RPMI7951 (cell line): ENCODE measurements at regions not wholly inside any gene's neighbourhood (a gene's known extent, or its start where the extent isn't known, plus 50 kb on each side); places are given as distances from the start of the nearest gene placed in this dataset.

ENCODE experiments used
- DNase-seq: peaks from one replicate; pipeline ENCODE4 v3.0.0-alpha.2; 2012; ENCODE audit warnings: low read depth

DNA sequence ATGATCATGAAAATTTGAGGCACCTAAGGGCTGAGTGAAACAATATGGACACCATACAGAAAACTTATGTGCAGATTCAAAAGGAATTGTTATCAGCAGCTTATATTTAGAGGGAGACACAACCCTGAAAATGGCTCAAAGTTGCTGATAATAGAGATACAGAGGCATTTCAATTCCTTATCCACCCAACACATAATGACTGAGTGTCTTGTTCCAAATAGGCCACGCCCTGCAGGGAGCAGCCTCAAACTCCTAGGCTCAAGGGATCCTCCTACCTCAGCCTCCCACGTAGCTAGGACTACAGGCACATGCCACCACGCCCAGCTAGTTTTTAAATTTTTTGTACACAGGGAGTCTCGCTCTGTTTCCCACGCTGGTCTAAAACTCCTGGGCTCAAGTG is 79.0 kb downstream of the LBH start:
- no peak for DNase-seq

DNA sequence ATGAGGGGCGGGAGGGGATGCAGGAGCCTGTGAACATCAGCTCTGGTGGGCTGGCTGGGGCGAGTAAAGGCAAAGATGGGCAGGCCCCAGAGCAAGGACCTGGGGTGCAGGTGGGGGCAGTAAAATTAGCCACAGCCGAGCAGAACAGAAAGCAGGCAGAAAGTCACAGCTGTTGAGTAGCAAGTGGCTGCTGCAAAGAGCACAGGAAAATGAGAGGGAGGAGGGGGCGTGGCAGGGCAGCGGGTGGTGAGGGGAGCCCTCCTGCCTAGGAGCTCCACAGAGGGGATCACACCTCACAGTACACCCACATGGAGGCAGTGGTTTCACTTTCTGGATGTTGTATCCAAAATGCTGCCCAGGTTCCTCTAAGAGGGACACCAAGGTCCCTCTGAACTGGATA is 79.6 kb downstream of the LBH start:
- DNase-seq: no peak

DNA sequence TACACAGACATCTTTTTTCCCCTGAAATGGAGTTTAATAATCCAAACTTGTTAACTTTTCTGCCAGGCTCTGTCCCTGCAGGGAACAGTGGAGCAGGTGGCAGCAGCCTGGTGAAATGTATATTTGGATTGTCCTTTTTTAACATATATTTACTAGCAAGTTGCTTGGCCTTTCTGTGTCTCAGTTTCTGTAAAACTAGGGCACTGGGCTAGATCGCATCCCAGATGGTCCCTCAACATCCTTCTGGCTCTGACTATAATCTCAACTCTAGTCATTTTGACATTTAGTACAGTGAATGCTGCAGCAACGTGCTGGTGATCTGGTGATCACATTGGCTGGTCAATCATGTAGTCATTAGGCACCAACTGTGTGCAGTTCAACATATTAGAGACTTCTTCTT is 80.4 kb downstream of the LBH start:
- DNase-seq: no peak

DNA sequence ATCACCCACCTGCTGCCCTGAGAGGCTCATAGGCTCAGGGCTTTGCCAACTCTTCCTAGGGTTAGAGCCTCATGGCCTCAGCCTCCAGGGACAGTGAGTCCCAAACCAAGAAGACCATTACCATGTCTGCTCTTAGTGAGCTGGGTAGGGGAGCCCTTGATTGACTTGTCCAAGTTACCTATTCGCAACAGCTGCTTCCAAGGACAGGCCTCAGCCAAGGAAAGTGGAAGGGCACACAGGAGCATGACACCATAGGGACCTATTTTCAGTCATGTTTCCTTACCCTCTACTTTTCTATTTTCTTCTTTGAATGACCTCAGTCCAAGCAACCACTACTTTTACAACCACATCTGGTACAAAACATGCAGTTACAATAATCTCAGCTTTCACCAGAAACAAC is 81.6 kb downstream of the LBH start:
- no peak for DNase-seq

DNA sequence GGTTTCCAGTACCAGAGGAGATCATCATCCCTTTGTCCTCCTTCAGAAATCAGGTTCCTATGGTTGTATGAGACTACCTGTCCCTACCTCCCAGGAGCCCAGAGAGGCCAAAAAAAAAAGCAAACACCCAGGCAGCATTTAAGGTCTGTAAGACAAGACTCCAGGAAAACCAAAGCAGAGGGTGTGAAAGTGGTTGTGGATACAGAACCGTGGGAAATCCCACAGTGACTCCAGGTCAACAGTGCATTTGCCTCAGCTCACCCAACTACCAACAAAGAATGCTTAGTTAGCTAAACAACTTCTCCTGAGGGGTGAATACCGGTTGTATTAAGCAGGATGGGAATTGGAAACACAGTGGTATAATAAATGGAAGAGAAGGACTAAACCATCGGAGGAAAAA is 83.6 kb downstream of the LBH start:
- no peak for DNase-seq

DNA sequence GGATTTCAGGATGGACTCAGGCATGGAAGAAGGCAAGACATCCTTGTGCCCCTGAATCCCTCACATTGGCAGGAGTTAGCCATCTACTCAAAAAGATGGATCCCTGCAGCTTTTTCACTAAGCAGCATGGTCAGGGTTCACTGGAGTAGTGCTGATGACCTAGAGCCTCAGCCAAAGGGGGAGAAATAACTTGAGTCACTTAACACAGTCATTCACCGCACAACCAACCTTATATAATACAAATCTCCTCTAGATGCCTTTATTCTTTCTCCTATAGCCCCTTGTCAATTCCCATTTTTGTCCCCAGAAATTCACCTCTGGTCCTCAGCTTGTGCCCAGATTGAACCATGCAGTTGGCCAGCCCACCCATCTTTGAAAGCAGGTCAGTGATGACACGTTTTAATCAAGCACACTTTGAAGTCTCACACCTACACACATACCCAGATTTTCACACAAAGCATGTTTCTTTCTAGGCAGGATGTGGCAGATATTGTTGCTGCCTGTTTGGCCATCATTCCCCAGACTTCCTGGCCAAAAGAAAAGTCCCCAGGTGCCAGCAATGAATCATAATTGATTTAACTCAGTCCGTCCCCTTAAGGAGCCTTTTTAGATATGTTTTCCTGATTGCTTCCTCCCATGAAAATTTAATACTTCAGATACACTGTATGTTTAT is 84.2 kb downstream of the LBH start:
- no peak for DNase-seq

DNA sequence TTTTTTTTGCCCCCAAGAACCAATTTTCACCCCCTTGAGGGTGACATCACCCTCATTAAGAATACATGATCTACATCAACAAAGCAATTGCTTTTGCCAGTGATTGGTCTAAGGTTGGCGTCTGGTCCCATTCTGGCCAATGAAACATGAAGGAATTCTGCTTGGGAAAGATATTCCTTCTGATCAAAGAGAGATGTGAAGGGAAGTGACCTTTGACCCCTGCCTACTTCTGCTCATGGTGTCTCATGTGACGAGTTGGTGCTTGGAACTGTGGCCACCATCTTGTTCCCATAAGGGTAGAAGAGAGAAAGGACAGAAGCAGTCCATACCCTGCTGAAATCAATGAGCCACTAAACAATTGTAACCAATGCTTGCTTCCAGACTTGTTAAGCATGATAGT is 85.1 kb downstream of the LBH start:
- no peak for DNase-seq

DNA sequence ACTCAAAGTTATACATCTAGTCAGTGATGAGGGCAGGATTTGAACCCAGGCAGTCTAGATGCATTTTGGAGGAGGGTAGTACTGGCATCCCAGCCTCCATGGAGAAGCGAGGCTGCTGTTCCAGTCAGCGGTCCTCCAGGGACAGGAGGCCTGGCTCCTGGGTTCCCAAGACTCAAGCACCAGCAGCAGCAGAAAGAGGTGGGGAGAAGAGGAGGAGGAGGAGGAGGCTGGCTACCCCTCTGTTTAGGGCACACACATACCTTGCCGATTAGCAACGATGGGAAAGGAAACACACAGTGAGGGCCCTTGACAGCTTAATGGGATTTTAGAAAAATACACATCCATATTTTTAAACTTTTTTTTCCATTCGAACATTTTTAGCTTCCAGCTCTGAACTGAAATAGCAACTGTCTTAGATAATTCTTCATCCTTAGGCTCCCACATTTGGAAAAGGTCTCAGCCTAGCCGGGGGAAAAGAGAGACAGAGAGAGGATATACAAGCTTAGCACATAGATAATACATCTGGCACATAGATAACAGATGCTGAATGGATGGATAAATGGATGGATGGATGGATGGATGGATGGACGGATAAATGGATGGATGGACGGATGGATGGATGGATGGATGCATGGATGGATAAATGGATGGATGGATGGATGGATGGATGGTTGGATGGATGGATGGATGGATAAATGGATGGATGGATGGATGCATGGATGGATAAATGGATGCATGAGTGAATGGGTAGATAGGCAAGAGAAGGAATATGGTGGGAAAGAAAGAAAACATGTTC is 87.9 kb downstream of the LBH start:
- no peak for DNase-seq

DNA sequence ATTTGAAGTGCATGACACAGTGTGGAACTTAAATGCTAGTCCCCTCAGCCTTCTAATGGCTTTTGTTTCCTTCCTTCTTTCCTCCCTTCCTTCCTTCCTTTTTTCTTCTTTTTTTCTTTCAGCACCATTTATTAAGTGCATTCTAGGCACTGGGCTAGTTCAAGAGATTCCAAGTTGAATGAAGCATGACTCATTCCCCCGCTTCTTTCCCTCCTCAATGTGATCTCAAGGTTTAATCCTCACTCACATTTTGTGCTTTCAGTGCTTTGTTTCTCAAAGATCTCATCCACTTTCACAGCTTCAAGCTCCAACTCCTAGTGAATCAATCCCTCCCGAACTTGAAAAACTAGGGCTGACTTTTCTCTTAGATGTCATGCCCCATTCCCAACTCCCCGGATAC is 90.1 kb downstream of the LBH start:
- DNase-seq: no peak

DNA sequence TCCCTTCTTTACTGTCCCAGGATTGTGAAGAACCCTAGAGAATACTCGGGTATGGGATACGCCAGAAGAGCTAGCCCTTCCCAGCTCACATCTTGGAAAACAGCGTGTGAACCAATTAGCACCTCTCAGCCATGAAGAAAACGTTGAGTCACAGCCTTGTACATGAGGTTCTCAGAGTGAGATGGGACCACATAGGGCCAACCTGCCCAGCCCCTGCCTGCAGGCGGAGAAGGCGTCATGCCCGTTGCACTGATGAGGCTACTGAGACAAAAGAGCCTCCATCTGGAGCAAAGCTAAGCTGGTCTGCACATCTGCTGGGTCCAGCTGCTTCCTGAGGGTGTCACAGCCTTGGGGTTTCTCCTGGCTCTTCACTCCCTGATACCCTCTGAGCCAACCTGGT is 92.2 kb downstream of the LBH start:
- DNase-seq: no peak

DNA sequence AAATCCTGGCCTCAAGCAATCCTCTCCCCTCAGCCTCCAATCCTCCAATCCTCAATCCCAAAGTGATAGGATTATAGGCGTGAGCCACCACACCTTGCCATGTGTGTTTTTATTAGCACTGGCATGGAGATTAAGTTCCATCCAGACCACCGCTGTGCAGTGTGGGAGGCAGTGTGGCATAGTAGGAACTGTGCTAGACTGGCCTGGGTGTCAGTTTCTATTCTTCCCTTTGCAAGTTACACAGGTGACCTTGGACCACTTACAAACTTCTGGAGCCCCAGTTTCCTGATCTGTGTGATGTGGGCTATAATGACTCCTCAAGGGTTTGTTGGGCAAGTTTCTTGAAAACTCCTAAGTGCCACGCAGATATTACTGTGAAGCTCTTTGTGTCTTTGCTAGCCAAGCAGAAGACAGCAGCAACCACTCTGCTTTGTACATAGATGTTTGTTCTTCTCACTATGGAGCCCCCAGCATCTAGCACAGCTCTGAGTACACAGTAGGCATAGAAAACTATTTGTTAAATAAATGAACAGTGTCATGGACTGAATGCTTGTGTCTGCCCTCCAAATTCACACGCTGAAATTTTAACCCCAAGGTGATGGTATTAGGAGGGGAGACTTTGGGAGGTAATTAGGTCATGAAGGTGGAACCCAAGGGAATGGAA is 93.0 kb downstream of the LBH start:
- no peak for DNase-seq

DNA sequence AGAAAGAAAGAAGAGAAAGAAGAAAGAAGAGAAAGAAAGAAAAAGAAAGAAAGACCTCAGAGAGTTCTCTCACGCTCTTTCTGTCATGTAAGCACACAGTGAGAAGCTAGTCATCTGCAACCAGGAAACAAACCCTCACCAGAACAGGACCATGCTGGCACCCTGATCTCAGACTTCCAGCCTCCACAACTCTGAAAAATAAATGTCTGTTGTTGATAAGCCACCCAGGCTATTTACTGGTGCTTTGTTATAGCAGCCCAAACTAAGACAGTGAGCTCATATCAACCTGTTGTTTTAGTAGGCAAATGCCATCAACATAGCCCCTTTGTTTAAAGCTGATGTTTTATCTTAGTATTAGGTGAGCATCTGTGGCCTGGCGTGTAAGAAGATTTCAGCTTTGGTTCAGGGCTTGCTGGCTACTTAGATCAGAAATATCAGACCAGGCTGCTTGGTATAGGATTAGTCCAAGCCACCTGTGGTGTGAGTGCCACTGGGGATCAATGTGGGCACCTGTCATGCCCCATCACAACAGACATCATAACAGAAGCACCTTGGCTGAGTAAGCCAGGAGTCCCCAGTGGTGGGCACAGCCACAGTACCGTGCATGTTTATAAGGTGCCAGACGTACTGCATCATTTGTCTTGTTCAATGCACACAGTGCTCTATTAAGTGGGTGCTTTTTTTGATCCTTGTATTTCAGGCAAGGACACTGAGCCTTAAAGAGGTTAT is 94.4 kb downstream of the LBH start:
- DNase-seq: no peak

DNA sequence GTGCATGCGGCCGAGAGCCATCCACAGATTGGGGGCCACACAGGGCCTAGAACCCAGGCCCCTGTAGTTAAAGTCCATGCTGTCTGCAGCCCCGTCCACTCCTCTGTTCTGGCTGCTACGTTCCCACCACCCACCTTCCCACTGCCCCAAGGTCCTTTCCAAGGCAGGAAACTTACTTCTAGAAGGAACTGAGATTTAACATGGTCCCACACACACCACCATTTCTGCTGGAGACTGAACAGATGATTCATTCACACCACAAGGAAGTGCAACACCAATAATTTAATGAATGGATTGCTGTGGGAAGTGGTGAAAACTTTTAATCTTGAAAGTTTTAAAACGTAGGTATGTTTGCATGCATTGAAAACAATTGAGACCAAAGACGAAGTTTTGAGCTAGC is 95.2 kb downstream of the LBH start:
- no peak for DNase-seq

DNA sequence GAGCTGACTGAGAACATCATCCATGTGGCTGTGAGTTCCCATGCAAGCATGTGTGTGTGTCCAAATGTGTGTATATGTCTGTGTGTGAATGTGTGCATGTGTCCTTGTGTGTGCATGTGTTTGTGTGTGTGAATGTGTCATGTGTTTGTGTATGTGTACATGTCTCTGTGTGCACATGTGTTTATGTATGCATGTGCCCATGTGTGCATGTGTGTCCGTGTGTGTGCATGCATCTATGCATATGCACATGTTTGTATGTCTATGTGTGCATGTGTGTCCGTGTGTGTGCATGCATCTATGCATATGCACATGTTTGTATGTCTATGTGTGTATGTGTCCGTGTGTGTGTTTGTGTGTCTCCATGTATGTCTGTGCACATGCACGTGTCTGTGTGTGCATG is 99.7 kb downstream of the LBH start:
- no peak for DNase-seq

DNA sequence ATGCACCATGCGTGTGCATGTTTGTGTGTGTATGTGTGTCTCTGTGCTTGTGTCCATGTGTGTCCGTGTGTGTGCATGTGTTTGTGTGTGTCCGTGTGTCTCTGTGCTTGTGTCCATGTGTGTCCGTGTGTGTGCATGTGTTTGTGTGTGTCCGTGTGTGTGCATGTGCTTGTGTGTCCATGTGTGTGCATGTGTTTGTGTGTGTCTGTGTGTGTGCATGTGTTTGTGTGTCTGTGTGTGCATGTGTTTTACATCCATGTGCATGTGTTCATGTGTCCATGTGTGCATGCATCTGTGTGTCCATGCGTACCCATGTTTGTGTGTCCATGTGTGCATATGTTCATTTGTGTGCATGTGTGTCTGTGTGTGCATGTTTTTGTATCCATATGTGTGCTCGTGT is 100.5 kb downstream of the LBH start:
- no peak for DNase-seq

DNA sequence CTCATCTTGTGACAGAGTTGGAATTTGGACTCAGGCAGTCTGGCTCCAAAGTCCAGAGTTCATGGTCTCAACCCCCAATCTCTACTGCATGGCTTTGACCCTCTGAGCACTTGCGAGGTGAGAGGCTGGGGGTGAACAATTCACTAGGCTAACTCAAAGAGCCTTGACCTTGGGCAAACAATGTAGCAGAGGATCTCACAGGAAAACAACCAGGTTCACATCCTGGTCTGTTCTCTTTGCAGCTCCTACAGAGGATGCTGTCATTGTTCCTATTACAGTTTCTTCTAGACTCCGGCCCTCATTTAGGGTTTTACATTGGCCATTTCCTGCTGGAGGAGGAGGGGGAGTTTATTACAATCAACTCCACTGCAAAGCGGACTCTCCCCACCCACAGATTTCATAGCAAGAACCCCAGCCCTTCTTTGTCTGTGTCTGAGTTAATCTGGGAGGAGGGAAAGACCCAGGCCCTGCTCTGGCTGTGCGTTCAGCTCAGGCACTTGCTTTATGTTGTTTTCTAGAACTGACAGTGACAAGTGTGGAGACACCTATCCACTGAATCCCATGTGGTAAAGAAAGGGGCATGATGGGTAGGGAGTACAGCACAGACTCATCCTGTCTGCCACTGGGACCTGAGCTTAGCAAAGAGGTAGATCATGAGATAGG is 101.6 kb downstream of the LBH start:
- DNase-seq: no peak

DNA sequence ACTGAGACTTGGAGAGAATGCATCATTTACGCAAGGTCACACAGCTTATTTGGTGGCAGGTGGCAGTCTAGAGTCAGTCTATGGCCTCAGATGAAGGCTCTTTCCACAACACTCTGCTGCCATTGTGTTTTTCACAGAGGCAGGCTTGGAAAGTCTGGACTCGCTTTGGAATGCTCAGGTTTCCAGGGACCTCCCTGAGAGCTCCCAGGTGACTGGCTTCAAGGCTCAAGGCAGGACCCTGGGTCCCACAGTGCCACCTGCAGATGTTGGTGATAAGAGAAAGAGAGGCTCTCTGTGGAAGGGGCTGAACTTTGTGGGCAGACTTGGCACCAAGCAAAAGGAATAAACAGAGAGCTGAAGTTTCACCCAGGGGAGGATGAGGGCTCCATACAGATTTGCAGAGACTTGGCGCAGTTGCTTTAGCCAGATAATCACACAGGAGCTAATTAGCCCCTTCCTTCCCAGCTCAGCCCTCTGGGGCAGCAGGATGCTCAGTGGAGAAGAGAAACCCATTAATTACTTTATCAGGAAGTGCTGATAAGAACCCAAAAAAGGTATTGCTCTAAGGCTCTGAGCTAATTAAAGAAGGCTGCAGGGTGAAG is 103.5 kb downstream of the LBH start:
- DNase-seq: no peak

DNA sequence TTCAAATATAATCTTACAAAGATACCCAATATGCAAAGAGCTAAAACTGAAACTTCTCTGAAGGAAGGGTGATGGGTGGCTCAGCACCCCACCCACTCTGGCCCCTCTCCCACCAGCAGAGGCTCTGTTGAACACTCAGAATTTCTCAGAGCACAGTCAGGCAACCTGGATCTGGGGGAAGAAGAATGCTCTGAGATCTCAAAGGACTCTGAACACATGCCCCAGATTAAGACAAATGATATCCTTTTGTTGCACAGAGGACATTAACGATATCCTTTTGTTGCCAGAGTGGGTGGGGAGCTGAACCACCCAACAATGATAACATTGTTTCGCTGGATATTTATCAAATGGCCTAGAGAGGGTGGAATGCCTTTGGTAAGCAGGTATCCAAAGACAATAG is 104.8 kb downstream of the LBH start:
- DNase-seq: no peak

DNA sequence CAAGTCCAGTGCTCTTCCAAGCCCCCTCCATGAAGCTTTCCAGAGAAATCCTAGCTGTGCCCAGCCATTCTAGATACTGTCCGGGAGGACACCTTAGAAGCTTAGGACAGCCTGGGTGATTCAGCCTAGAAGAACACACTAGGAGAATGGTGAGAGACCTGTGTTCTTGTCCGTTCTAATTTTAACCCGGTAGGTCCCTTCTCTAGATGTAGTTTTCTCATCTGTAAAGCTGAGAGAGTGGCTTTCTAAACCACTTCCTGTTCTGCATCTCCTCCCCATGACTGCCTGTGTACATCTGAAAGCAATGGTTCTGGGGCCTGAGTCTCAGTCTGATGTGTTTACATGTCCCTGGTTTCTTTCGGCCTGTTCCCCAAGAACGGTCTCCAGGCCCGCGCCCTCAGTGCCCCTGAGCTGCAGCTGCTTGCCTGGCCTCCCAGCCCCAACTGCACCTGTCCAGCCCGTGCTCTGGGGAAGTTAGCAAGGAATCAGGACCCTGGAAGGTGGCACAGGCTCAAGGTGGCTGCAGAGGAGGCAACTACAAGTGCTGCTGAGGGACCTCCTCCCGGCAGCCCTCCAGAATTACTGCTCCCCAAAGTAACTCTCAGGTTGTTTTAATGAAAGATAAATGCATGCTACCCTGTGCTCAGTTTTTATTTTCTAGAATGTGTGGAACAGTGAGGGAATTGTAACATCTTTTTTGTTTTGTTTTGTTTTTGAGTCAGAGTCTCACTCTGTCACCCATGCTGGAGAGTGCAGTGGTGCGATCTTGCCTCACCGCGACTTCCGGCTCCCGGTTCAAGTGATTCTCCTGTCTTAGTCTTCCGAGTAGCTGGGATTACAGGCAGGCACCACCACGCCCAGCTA is 105.9 kb downstream of the LBH start:
- no peak for DNase-seq

DNA sequence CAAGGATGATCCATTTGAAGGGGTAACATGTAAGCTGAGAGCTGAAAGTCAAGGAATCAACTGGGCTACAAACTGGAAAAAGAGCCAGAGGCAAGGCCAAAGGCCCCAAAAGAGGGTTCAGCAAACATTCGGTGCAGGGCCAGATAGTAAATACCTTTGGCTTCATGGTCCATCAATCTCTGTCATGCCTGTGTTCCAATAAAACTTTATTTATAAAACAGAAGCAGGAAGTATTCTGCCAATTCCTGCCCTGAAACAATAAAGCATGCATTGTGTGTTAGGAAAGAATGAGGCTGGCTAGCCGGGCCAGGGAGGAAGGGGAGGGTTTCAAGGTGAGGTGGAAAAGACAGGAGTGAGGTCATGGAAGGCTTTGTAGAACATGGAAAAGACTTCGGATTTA is 107.1 kb downstream of the LBH start:
- DNase-seq: no peak

DNA sequence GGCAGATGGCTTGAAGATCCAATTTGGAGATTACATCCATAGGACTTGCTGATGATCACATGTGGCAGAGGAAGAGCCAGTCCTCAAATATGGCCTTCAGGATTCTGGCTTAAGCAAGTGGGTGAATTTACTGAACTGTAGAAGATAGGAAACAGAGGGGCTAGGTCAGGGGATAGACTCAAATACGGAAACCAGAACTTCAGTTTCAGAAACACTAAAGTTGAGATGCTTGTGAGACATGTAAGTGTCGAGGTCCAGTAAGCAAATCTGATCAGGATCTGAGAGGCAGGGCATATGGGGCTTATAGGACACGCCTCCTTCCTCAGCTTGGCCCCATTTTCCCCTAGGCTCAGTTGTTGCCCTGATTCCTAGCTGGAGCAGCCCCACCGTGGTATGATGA is 107.7 kb downstream of the LBH start:
- DNase-seq: no peak
